A673 (cell line): ENCODE measurements at regions not wholly inside any gene's neighbourhood (a gene's known extent, or its start where the extent isn't known, plus 50 kb on each side); places are given as distances from the start of the nearest gene placed in this dataset.

Experiments
- EZH2 ChIP-seq: fragments of 200-600 bp; sonication (generic); IDR thresholded peaks from 2 replicates; pipeline ENCODE4 v1.6.1; 2017; ENCODE audit warnings: borderline replicate concordance, low read depth, mild to moderate bottlenecking, mixed read lengths, antibody characterized with exemption, low read length; ENCODE audit not compliant: poor library complexity, severe bottlenecking
- TF ChIP-seq, protein P1 (sequence below): fragments of 300-800, 200-600 bp; sonication (generic); conservative IDR thresholded peaks from 2 replicates; pipeline ENCODE4 v1.5.1; 2017; ENCODE audit warnings: low read depth, mild to moderate bottlenecking, antibody characterized with exemption, low read length, moderate library complexity, mixed read lengths

DNA sequence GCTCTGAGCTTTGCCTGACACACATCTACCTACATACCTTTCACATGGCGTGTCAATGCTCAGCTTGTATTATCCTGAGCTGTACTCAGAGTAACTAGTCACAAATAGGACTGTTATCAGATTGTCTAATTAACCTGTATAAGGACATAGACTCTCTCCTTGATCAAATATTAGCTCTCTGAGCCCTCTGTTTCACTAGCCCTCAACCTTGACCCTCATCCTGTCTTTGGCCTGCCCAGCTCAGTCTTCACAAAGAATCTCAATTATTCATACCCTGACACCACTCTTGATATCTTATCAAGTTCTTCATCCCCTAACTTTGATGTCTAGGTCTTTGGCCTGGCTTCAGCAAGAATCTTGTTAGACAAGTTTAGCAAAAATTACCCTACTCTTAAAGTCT is 320.7 kb upstream of the PCDH7 start:
- no peak for TF ChIP-seq EZH2
- TF ChIP-seq, protein P1, sequence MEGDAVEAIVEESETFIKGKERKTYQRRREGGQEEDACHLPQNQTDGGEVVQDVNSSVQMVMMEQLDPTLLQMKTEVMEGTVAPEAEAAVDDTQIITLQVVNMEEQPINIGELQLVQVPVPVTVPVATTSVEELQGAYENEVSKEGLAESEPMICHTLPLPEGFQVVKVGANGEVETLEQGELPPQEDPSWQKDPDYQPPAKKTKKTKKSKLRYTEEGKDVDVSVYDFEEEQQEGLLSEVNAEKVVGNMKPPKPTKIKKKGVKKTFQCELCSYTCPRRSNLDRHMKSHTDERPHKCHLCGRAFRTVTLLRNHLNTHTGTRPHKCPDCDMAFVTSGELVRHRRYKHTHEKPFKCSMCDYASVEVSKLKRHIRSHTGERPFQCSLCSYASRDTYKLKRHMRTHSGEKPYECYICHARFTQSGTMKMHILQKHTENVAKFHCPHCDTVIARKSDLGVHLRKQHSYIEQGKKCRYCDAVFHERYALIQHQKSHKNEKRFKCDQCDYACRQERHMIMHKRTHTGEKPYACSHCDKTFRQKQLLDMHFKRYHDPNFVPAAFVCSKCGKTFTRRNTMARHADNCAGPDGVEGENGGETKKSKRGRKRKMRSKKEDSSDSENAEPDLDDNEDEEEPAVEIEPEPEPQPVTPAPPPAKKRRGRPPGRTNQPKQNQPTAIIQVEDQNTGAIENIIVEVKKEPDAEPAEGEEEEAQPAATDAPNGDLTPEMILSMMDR = no peak
